ENCODE measurements at regions not wholly inside any gene's neighbourhood (a gene's known extent, or its start where the extent isn't known, plus 50 kb on each side); places are given as distances from the start of the nearest gene placed in this dataset.

GRCh38 chr7:80313067-80313626 is 178.5 kb downstream of the GNAI1 start:
- no peak overlapping the region for H3K4me3 ChIP-seq
- no peaks in the 10 kb centered on the region for H3K4me1 ChIP-seq (ENCODE audit: insufficient read depth)
- Mint-ChIP-seq H3K36me3 (ENCODE audit: low read depth) (no peaks in the 10 kb centered on the region), H3K4me1 (peaks cover 5% of the 10 kb centered on the region; the same call in 2 of the 3 replicates), H3K27me3 (ENCODE audit: insufficient read depth, low read depth, poor library complexity) (no peaks in the 10 kb centered on the region), H3K27ac (no peak overlapping the region), H3K4me3 (no peak overlapping the region), H3K9me3 (no peaks in the 10 kb centered on the region)
- no peak overlapping the region for H3K27ac ChIP-seq (ENCODE audit: low read depth)
- peaks cover 2% of the 10 kb centered on the region; the same call in 1 of the 2 replicates for H3K9me2 ChIP-seq (ENCODE audit: insufficient read depth)
- no peaks in the 10 kb centered on the region for H3K36me3 ChIP-seq (ENCODE audit: insufficient read depth)
- H3K4me2 ChIP-seq: no peak overlapping the region
- no peaks in the 10 kb centered on the region for H4K20me1 ChIP-seq (replicated peaks; ENCODE audit: insufficient read depth)
- no peak for TF ChIP-seq STAT1 (IDR thresholded peaks at IDR 0.05; ENCODE audit: unreplicated experiment)
- TF ChIP-seq, protein P1, sequence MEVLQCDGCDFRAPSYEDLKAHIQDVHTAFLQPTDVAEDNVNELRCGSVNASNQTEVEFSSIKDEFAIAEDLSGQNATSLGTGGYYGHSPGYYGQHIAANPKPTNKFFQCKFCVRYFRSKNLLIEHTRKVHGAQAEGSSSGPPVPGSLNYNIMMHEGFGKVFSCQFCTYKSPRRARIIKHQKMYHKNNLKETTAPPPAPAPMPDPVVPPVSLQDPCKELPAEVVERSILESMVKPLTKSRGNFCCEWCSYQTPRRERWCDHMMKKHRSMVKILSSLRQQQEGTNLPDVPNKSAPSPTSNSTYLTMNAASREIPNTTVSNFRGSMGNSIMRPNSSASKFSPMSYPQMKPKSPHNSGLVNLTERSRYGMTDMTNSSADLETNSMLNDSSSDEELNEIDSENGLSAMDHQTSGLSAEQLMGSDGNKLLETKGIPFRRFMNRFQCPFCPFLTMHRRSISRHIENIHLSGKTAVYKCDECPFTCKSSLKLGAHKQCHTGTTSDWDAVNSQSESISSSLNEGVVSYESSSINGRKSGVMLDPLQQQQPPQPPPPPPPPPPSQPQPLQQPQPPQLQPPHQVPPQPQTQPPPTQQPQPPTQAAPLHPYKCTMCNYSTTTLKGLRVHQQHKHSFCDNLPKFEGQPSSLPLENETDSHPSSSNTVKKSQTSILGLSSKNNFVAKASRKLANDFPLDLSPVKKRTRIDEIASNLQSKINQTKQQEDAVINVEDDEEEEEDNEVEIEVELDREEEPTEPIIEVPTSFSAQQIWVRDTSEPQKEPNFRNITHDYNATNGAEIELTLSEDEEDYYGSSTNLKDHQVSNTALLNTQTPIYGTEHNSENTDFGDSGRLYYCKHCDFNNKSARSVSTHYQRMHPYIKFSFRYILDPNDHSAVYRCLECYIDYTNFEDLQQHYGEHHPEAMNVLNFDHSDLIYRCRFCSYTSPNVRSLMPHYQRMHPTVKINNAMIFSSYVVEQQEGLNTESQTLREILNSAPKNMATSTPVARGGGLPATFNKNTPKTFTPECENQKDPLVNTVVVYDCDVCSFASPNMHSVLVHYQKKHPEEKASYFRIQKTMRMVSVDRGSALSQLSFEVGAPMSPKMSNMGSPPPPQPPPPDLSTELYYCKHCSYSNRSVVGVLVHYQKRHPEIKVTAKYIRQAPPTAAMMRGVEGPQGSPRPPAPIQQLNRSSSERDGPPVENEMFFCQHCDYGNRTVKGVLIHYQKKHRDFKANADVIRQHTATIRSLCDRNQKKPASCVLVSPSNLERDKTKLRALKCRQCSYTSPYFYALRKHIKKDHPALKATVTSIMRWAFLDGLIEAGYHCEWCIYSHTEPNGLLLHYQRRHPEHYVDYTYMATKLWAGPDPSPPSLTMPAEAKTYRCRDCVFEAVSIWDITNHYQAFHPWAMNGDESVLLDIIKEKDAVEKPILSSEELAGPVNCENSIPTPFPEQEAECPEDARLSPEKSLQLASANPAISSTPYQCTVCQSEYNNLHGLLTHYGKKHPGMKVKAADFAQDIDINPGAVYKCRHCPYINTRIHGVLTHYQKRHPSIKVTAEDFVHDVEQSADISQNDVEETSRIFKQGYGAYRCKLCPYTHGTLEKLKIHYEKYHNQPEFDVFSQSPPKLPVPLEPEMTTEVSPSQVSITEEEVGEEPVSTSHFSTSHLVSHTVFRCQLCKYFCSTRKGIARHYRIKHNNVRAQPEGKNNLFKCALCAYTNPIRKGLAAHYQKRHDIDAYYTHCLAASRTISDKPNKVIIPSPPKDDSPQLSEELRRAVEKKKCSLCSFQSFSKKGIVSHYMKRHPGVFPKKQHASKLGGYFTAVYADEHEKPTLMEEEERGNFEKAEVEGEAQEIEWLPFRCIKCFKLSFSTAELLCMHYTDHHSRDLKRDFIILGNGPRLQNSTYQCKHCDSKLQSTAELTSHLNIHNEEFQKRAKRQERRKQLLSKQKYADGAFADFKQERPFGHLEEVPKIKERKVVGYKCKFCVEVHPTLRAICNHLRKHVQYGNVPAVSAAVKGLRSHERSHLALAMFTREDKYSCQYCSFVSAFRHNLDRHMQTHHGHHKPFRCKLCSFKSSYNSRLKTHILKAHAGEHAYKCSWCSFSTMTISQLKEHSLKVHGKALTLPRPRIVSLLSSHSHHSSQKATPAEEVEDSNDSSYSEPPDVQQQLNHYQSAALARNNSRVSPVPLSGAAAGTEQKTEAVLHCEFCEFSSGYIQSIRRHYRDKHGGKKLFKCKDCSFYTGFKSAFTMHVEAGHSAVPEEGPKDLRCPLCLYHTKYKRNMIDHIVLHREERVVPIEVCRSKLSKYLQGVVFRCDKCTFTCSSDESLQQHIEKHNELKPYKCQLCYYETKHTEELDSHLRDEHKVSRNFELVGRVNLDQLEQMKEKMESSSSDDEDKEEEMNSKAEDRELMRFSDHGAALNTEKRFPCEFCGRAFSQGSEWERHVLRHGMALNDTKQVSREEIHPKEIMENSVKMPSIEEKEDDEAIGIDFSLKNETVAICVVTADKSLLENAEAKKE (CRISPR knock-in tag; IDR thresholded peaks at IDR 0.05): no peak
- TF ChIP-seq CREB1 (CRISPR knock-in tag; IDR thresholded peaks at IDR 0.05; ENCODE audit: low read depth): no peak
- no peak for TF ChIP-seq ZNF114 (CRISPR knock-in tag; IDR thresholded peaks at IDR 0.05)
- no peaks in the 10 kb centered on the region for H3F3A ChIP-seq (replicated peaks; ENCODE audit: low read depth)
- no peak for DNase-seq (ENCODE audit: low spot score)
- no peak for ATAC-seq
- H3K79me2 ChIP-seq (replicated peaks; ENCODE audit: insufficient read depth): no peaks in the 10 kb centered on the region
- no peaks in the 10 kb centered on the region for H3K27me3 ChIP-seq (ENCODE audit: insufficient read depth)
- H2AFZ ChIP-seq: no peak overlapping the region

- H3K4me1 ChIP-seq (ENCODE audit: insufficient read depth): no peaks in the 10 kb centered on the region
- no peaks in the 10 kb centered on the region for H3K79me2 ChIP-seq (replicated peaks; ENCODE audit: insufficient read depth)
- Mint-ChIP-seq H3K27me3 (ENCODE audit: insufficient read depth, low read depth, poor library complexity) (no peaks in the 10 kb centered on the region), H3K4me1 (peaks cover 5% of the 10 kb centered on the region; the same call in 2 of the 3 replicates), H3K27ac (no peak overlapping the region), H3K36me3 (ENCODE audit: low read depth) (no peaks in the 10 kb centered on the region), H3K9me3 (no peaks in the 10 kb centered on the region), H3K4me3 (no peak overlapping the region)
- no peak overlapping the region for H3K4me3 ChIP-seq
- H3K27ac ChIP-seq (ENCODE audit: low read depth): no peak overlapping the region
- no peak overlapping the region for H3K4me2 ChIP-seq
- TF ChIP-seq ETS1 (IDR thresholded peaks at IDR 0.05): no peak
- no peak for TF ChIP-seq STAT1 (IDR thresholded peaks at IDR 0.05; ENCODE audit: unreplicated experiment)
- TF ChIP-seq, protein P2, sequence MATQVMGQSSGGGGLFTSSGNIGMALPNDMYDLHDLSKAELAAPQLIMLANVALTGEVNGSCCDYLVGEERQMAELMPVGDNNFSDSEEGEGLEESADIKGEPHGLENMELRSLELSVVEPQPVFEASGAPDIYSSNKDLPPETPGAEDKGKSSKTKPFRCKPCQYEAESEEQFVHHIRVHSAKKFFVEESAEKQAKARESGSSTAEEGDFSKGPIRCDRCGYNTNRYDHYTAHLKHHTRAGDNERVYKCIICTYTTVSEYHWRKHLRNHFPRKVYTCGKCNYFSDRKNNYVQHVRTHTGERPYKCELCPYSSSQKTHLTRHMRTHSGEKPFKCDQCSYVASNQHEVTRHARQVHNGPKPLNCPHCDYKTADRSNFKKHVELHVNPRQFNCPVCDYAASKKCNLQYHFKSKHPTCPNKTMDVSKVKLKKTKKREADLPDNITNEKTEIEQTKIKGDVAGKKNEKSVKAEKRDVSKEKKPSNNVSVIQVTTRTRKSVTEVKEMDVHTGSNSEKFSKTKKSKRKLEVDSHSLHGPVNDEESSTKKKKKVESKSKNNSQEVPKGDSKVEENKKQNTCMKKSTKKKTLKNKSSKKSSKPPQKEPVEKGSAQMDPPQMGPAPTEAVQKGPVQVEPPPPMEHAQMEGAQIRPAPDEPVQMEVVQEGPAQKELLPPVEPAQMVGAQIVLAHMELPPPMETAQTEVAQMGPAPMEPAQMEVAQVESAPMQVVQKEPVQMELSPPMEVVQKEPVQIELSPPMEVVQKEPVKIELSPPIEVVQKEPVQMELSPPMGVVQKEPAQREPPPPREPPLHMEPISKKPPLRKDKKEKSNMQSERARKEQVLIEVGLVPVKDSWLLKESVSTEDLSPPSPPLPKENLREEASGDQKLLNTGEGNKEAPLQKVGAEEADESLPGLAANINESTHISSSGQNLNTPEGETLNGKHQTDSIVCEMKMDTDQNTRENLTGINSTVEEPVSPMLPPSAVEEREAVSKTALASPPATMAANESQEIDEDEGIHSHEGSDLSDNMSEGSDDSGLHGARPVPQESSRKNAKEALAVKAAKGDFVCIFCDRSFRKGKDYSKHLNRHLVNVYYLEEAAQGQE (IDR thresholded peaks at IDR 0.05; ENCODE audit: unreplicated experiment): no peak
- no peaks in the 10 kb centered on the region for H4K20me1 ChIP-seq (replicated peaks; ENCODE audit: insufficient read depth)
- no peaks in the 10 kb centered on the region for H3F3A ChIP-seq (replicated peaks; ENCODE audit: low read depth)
- H3K9me2 ChIP-seq (ENCODE audit: insufficient read depth): 0 out of 2 replicates have a peak, but pooled peaks cover 2% of the 10 kb centered on the region
- no peaks in the 10 kb centered on the region for H3K27me3 ChIP-seq (ENCODE audit: insufficient read depth)
- H3K36me3 ChIP-seq (ENCODE audit: insufficient read depth): no peaks in the 10 kb centered on the region
- H2AFZ ChIP-seq: peak overlapping the region; percentile 2; the same call in 1 of the 2 replicates
- ATAC-seq (no peak; the same call in 2 of the 3 replicates), DNase-seq (ENCODE audit: low spot score) (peak; percentile 27)
Observed at GRCh38 chr7:80312139-80312661, 177.6 kb downstream of the GNAI1 start.

Measured in GM23338 (cell line).